ENCODE measurements at regions not wholly inside any gene's neighbourhood (a gene's known extent, or its start where the extent isn't known, plus 50 kb on each side); places are given as distances from the start of the nearest gene placed in this dataset.
"Not testable (repeated sequence)": the region's sequence is repeated elsewhere in the genome, so short reads cannot be mapped to it uniquely, and the experiment has no call there.

- no peak for DNase-seq (ENCODE audit: low read depth, low spot score)
These were observed 310.3 kb upstream of the DLGAP1 start for GRCh38 chr18:4765401-4765800.

GRCh38 chr18:4762330-4762729 lies 307.2 kb upstream of the DLGAP1 start:
- no peak for DNase-seq (ENCODE audit: low read depth, low spot score)

- no peak for DNase-seq (ENCODE audit: low read depth, low spot score)
These were observed 303.9 kb upstream of the DLGAP1 start for GRCh38 chr18:4758980-4759379.

GRCh38 chr18:4755848-4756247 lies 300.7 kb upstream of the DLGAP1 start:
- no peak for DNase-seq (ENCODE audit: low read depth, low spot score)

- not testable (repeated sequence) for DNase-seq (ENCODE audit: low read depth, low spot score)
These were observed 298.0 kb upstream of the DLGAP1 start for GRCh38 chr18:4753151-4753550.

- no peak for DNase-seq (ENCODE audit: low read depth, low spot score)
These were observed 296.4 kb upstream of the DLGAP1 start for GRCh38 chr18:4751523-4751922.

- DNase-seq (ENCODE audit: low read depth, low spot score), result no peak
These were observed 295.6 kb upstream of the DLGAP1 start for GRCh38 chr18:4750393-4751346.

- no peak for DNase-seq (ENCODE audit: low read depth, low spot score)
These were observed 293.9 kb upstream of the DLGAP1 start for GRCh38 chr18:4748975-4749374.

GRCh38 chr18:4734903-4735302 lies 279.8 kb upstream of the DLGAP1 start:
- DNase-seq (ENCODE audit: low read depth, low spot score), result no peak

GRCh38 chr18:4734021-4734420 lies 278.9 kb upstream of the DLGAP1 start:
- no peak for DNase-seq (ENCODE audit: low read depth, low spot score)

- no peak for DNase-seq (ENCODE audit: low read depth, low spot score)
These were observed 266.4 kb upstream of the DLGAP1 start for GRCh38 chr18:4721545-4721944.

- no peak for DNase-seq (ENCODE audit: low read depth, low spot score)
These were observed 265.4 kb upstream of the DLGAP1 start for GRCh38 chr18:4720518-4720917.

GRCh38 chr18:4705894-4706293 lies 250.8 kb upstream of the DLGAP1 start:
- no peak for DNase-seq (ENCODE audit: low read depth, low spot score)

- no peak for DNase-seq (ENCODE audit: low read depth, low spot score)
These were observed 249.7 kb upstream of the DLGAP1 start for GRCh38 chr18:4704781-4705180.

GRCh38 chr18:4691836-4692235 lies 236.7 kb upstream of the DLGAP1 start:
- no peak for DNase-seq (ENCODE audit: low read depth, low spot score)

GRCh38 chr18:4678685-4679084 lies 223.6 kb upstream of the DLGAP1 start:
- DNase-seq (ENCODE audit: low read depth, low spot score), result not testable (repeated sequence)

- DNase-seq (ENCODE audit: low read depth, low spot score), result no peak
These were observed 221.9 kb upstream of the DLGAP1 start for GRCh38 chr18:4677006-4677405.

- DNase-seq (ENCODE audit: low read depth, low spot score), result no peak
These were observed 217.1 kb upstream of the DLGAP1 start for GRCh38 chr18:4672162-4672561.

GRCh38 chr18:4658804-4659203 lies 203.7 kb upstream of the DLGAP1 start:
- DNase-seq (ENCODE audit: low read depth, low spot score), result no peak

GRCh38 chr18:4653418-4653817 lies 198.3 kb upstream of the DLGAP1 start:
- DNase-seq (ENCODE audit: low read depth, low spot score), result no peak

GRCh38 chr18:4641771-4642368 lies 186.8 kb upstream of the DLGAP1 start:
- no peak for DNase-seq (ENCODE audit: low read depth, low spot score)

- DNase-seq (ENCODE audit: low read depth, low spot score), result no peak
These were observed 185.4 kb upstream of the DLGAP1 start for GRCh38 chr18:4640349-4641012.
